HepG2 (cell line): ENCODE measurements at regions not wholly inside any gene's neighbourhood (a gene's known extent, or its start where the extent isn't known, plus 50 kb on each side); places are given as distances from the start of the nearest gene placed in this dataset.

Source experiments
- ATAC-seq: fragments of 200-7000 bp; cut with Tn5 transposase; 3 replicates; pipeline ENCODE4 v1.9.1; 2020; ENCODE audit warnings: mild to moderate bottlenecking, moderate library complexity
- BruUV-seq: library from RNA; stranded (reverse); fragments of 400-500 nt; replicated peaks from 2 replicates; lab custom pipeline; 2021; lab: Mats Ljungman, UMichigan
- CTCF ChIA-PET: fragments of 300-600 bp; formaldehyde crosslinking; extraction: SDS; loops from one replicate; lab custom pipeline; 2021; ENCODE audit warnings: low total read pairs, inconsistent platforms, low intra/inter-chr PET ratio; lab: Yijun Ruan, JAX
- POLR2A ChIA-PET: fragments of 350-600 bp; sonication (Branson Sonifier 250); formaldehyde crosslinking; loops from one replicate; lab custom pipeline; 2020; ENCODE audit warnings: antibody characterized with exemption, inconsistent platforms; lab: Yijun Ruan, JAX
- DNase-seq: peaks from one replicate; pipeline ENCODE4 v3.0.0-alpha.2; 2015; ENCODE audit warnings: low spot score
- FAIRE-seq: peaks from 3 replicates; lab custom pipeline; 2011; peaks lifted over from hg19 to GRCh38; lab: Jason Lieb, UNC
- H2AFZ ChIP-seq: one replicate; pipeline ENCODE4 v1.6.1; 2011; ENCODE audit warnings: low read length, inconsistent platforms
- H3K27ac ChIP-seq: fragments of 300-600 bp; 3 replicates; pipeline ENCODE4 v1.8.0; 2011; ENCODE audit warnings: mixed run types, mild to moderate bottlenecking, mixed read lengths, low read length, inconsistent platforms; ENCODE audit not compliant: insufficient read depth; ENCODE audit errors: extremely low read length
- H3K27me3 ChIP-seq, 2 experiments: fragments of 200-600 bp in 1 of 2; 2 replicates in 1 of 2; 3 replicates in 1 of 2; pipeline versions ENCODE4 v1.6.0 to v1.8.0; 2011; ENCODE audit warnings: low read length in 2 of 2, mild to moderate bottlenecking in 2 of 2, moderate library complexity in 2 of 2, inconsistent platforms in 1 of 2; ENCODE audit not compliant: insufficient read depth in 2 of 2, control insufficient read depth in 1 of 2
- H3K36me3 ChIP-seq, 2 experiments: fragments of 200-600 bp in 1 of 2; replicated peaks in 1 of 2; 2 replicates in 1 of 2; 3 replicates in 1 of 2; pipeline versions ENCODE4 v1.5.1 to v1.8.0; 2011; ENCODE audit warnings: low read length in 2 of 2, inconsistent platforms in 1 of 2; ENCODE audit not compliant: insufficient read depth in 2 of 2, control insufficient read depth in 1 of 2
- H3K4me1 ChIP-seq: 2 replicates; pipeline ENCODE4 v1.5.1; 2012; ENCODE audit warnings: low read length, inconsistent platforms; ENCODE audit not compliant: insufficient read depth
- H3K4me2 ChIP-seq: 2 replicates; pipeline ENCODE4 v1.6.0; 2011; ENCODE audit warnings: low read depth, low read length, inconsistent platforms
- H3K4me3 ChIP-seq, 3 experiments: fragments of 200-600 bp in 1 of 3; sonication (generic), shearing (Covaris generic) in 1 of 3; replicated peaks in 1 of 3; 2 replicates each; pipeline ENCODE4 v1.5.1; 2011 to 2016; ENCODE audit warnings: low read length in 3 of 3, inconsistent platforms in 2 of 3, low read depth in 2 of 3, mild to moderate bottlenecking in 2 of 3, control low read depth in 1 of 3, mixed read lengths in 1 of 3; ENCODE audit not compliant: insufficient read depth in 1 of 3
- H3K79me2 ChIP-seq: one replicate; pipeline ENCODE4 v1.6.1; 2011; ENCODE audit warnings: low read length, inconsistent platforms; ENCODE audit not compliant: insufficient read depth
- H3K9ac ChIP-seq: 2 replicates; pipeline ENCODE4 v1.6.0; 2011; ENCODE audit warnings: mild to moderate bottlenecking, low read depth, low read length, inconsistent platforms; ENCODE audit not compliant: insufficient read depth
- H3K9me3 ChIP-seq: 2 replicates; pipeline ENCODE4 v1.5.1; 2012; ENCODE audit warnings: mild to moderate bottlenecking, low read length
- H4K20me1 ChIP-seq: 2 replicates; pipeline ENCODE4 v1.6.0; 2011; ENCODE audit warnings: inconsistent platforms, mild to moderate bottlenecking, low read length, moderate library complexity; ENCODE audit not compliant: insufficient read depth
- GATAD1 ChIP-seq: IDR thresholded peaks from 2 replicates; pipeline ENCODE4 v1.6.1; 2016; ENCODE audit warnings: missing genetic modification reagents, missing compliant biosample characterization
- JUND ChIP-seq: sonication (generic); formaldehyde crosslinking; IDR thresholded peaks from 2 replicates; pipeline ENCODE4 v1.8.0; 2022; ENCODE audit warnings: mild to moderate bottlenecking, missing genetic modification reagents
- NFRKB ChIP-seq: fragments of 450-650 bp; IDR thresholded peaks from 2 replicates; pipeline ENCODE4 v1.6.1; 2017
- PATZ1 ChIP-seq: sonication (generic); formaldehyde crosslinking; IDR thresholded peaks from 2 replicates; pipeline ENCODE4 v1.4.0; 2020; ENCODE audit warnings: missing genetic modification reagents
- PBX3 ChIP-seq: sonication (generic); formaldehyde crosslinking; IDR thresholded peaks from 2 replicates; pipeline ENCODE4 v1.8.1; 2023; ENCODE audit warnings: missing genetic modification reagents, inconsistent platforms, borderline replicate concordance
- REPIN1 ChIP-seq: sonication (generic); formaldehyde crosslinking; IDR thresholded peaks from 2 replicates; pipeline ENCODE4 v1.8.0; 2022; ENCODE audit warnings: missing genetic modification reagents, low read depth, mild to moderate bottlenecking, borderline replicate concordance
- SRSF9 ChIP-seq: fragments of 200-400 bp; formaldehyde crosslinking; IDR thresholded peaks from 2 replicates; pipeline ENCODE4 v1.6.1; 2018; ENCODE audit warnings: borderline replicate concordance, mild to moderate bottlenecking, low read depth, low read length; ENCODE audit not compliant: insufficient read depth, poor library complexity, severe bottlenecking
- TBP ChIP-seq: sonication (generic); formaldehyde crosslinking; IDR thresholded peaks from 2 replicates; pipeline ENCODE4 v1.5.0; 2020; ENCODE audit warnings: missing genetic modification reagents
- THAP11 ChIP-seq: IDR thresholded peaks from 2 replicates; pipeline ENCODE4 v1.6.1; 2016; ENCODE audit warnings: missing biosample characterization, missing genetic modification reagents
- ZFY ChIP-seq: sonication (generic); formaldehyde crosslinking; IDR thresholded peaks from 2 replicates; pipeline ENCODE4 v1.4.0; 2020; ENCODE audit warnings: missing genetic modification reagents
- ZKSCAN8 ChIP-seq: IDR thresholded peaks from 2 replicates; pipeline ENCODE4 v1.6.1; 2016; ENCODE audit warnings: borderline replicate concordance, missing genetic modification reagents, missing compliant biosample characterization
- ZNF543 ChIP-seq: sonication (generic); formaldehyde crosslinking; IDR thresholded peaks from 2 replicates; pipeline ENCODE4 v1.4.0; 2020; ENCODE audit warnings: mild to moderate bottlenecking, missing genetic modification reagents
- ZNF576 ChIP-seq: sonication (generic); formaldehyde crosslinking; IDR thresholded peaks from 2 replicates; pipeline ENCODE4 v1.4.0; 2020; ENCODE audit warnings: mild to moderate bottlenecking, missing genetic modification reagents
- ZSCAN29 ChIP-seq: sonication (generic); formaldehyde crosslinking; conservative IDR thresholded peaks from 2 replicates; pipeline ENCODE4 v1.4.0; 2020; ENCODE audit warnings: mild to moderate bottlenecking, missing genetic modification reagents
- WGBS: methylation state at CpG from one replicate; pipeline ENCODE4 v1.1.6; 2017; ENCODE audit warnings: low lambda C conversion rate; 5-methylcytosine and 5-hydroxymethylcytosine counted together
- in situ Hi-C: cut with HindIII; loops from 2 replicates; pipeline ENCODE4 v1.10.0; 2017; ENCODE audit warnings: low pct_unique_long_range_greater_than_20kb; ENCODE audit not compliant: extremely low pct_ligation_motif_present
- intact Hi-C: fragments of 100-400 bp; cut with micrococcal nuclease; formaldehyde crosslinking; loops from one replicate; pipeline ENCODE4 v1.10.0; 2022; ENCODE audit not compliant: unreplicated experiment
- TF ChIP-seq, protein P1 (sequence below): sonication (generic); formaldehyde crosslinking; IDR thresholded peaks from 2 replicates; pipeline ENCODE4 v1.4.0; 2020; ENCODE audit warnings: mild to moderate bottlenecking, missing genetic modification reagents

DNA sequence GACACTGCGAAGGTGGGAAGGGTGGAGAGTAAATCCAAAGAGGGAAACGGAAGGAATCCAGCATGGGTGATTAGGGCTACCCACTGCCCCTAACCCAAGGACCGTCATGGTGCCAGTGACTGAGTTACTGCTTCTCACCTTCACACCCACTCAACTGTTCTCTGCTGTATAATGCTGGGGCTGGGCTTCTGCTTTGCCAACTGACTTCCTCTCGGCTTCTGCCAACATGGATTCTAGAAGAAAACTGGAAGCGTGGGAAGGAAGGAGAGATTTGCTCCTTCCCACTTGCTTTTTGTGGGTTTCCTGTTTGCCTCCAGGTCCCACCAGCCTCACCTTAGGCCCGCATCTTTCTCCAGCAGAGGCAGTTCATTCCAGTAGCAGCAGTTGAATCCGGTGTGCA, 153.5 kb upstream of the RAI14 start:
- Histone ChIP-seq H2AFZ (no peak overlapping the region), H3K9me3 (no peaks in the 10 kb centered on the region), H4K20me1 (no peaks in the 10 kb centered on the region), H3K4me2 (no peak overlapping the region), H3K36me3 (no peaks in the 10 kb centered on the region), H3K27me3 (peaks cover 1 to 11% of the 10 kb centered on the region in 2 experiments; a peak in 2 of 5 replicates), H3K27ac (no peak overlapping the region), H3K9ac (no peak overlapping the region), H3K79me2 (no peaks in the 10 kb centered on the region), H3K4me1 (peaks cover 30% of the 10 kb centered on the region), H3K4me3 (no peak overlapping the region)
- no TSS peak for BruUV-seq
- CTCF ChIA-PET = no interaction called here
- POLR2A ChIA-PET = no interaction called here
- WGBS = 65% methylated on average over 6 of the region's 7 CpGs
- ATAC-seq (no peak), DNase-seq (no peak), FAIRE-seq (no peak)
- intact Hi-C loops (no loop called here), in situ Hi-C loops (no loop called here)
- no peak for TF ChIP-seq ZSCAN29 (CRISPR knock-in tag)
- TF ChIP-seq ZNF576 (CRISPR knock-in tag) = no peak
- no peak for TF ChIP-seq REPIN1 (CRISPR knock-in tag)
- TF ChIP-seq NFRKB = no peak
- TF ChIP-seq, protein P1, sequence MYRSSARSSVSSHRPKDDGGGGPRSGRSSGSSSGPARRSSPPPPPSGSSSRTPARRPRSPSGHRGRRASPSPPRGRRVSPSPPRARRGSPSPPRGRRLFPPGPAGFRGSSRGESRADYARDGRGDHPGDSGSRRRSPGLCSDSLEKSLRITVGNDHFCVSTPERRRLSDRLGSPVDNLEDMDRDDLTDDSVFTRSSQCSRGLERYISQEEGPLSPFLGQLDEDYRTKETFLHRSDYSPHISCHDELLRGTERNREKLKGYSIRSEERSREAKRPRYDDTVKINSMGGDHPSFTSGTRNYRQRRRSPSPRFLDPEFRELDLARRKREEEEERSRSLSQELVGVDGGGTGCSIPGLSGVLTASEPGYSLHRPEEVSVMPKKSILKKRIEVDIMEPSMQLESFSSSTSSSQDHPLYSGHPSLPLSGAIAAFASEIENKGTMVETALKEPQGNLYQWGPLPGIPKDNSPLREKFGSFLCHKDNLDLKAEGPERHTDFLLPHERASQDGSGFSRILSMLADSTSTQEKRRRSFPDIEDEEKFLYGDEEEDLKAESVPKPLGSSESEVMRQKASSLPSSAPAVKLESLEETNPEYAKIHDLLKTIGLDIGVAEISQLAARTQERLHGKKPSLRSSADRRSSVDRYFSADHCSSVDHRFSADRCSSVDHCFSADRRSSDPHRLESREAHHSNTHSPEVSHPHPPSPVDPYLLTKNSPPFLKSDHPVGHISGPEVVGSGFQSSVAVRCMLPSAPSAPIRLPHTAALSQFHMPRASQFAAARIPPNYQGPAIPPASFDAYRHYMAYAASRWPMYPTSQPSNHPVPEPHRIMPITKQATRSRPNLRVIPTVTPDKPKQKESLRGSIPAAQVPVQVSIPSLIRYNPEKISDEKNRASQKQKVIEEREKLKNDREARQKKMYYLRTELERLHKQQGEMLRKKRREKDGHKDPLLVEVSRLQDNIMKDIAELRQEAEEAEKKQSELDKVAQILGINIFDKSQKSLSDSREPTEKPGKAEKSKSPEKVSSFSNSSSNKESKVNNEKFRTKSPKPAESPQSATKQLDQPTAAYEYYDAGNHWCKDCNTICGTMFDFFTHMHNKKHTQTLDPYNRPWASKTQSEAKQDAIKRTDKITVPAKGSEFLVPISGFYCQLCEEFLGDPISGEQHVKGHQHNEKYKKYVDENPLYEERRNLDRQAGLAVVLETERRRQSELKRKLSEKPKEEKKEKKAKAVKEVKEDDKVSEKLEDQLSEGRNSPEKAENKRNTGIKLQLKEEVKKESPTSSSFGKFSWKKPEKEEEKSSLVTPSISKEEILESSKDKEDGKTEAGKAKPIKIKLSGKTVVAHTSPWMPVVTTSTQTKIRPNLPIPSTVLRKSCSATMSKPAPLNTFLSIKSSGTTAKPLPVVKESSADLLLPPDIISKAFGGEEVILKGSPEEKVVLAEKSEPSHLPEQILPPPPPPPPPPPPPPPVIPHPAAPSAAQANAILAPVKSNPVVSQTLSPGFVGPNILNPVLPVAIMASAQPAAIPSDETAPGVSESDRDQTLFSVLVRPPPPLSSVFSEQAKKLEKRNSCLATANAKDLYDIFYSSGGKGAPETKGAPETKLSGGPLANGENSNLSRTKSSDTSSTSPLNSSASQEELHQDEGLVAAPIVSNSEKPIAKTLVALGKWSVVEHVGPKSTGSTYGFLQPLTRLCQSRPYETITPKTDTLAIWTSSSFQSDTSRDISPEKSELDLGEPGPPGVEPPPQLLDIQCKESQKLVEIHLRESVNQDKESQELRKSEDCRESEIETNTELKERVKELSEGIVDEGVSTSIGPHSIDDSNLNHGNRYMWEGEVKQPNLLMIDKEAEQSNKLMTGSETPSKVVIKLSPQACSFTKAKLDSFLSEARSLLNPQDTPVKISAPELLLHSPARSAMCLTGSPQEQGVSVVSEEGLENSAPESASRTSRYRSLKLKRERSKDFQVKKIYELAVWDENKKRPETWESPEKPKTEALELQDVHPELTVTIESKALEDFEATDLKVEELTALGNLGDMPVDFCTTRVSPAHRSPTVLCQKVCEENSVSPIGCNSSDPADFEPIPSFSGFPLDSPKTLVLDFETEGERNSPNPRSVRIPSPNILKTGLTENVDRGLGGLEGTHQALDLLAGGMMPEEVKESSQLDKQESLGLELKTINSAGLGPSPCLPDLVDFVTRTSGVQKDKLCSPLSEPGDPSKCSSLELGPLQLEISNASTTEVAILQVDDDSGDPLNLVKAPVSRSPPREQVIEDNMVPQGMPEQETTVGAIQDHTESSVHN (CRISPR knock-in tag) = no peak
- TF ChIP-seq THAP11 (CRISPR knock-in tag) = no peak
- no peak for TF ChIP-seq SRSF9
- TF ChIP-seq ZFY (CRISPR knock-in tag) = no peak
- TF ChIP-seq ZKSCAN8 (CRISPR knock-in tag) = no peak
- no peak for TF ChIP-seq TBP (CRISPR knock-in tag)
- TF ChIP-seq PBX3 (CRISPR knock-in tag) = no peak
- TF ChIP-seq ZNF543 = no peak
- no peak for TF ChIP-seq GATAD1 (CRISPR knock-in tag)
- no peak for TF ChIP-seq PATZ1 (CRISPR knock-in tag)
- no peak for TF ChIP-seq JUND (CRISPR knock-in tag)
